SU-DHL-6 (cell line): ENCODE measurements at regions not wholly inside any gene's neighbourhood (a gene's known extent, or its start where the extent isn't known, plus 50 kb on each side); places are given as distances from the start of the nearest gene placed in this dataset.

Experiments used
- H2AFZ ChIP-seq: fragments of 200-600 bp; sonication (generic); 2 replicates; pipeline ENCODE4 v1.6.1; 2014; ENCODE audit warnings: low read depth, mild to moderate bottlenecking, moderate library complexity, mixed read lengths, antibody characterized with exemption, low read length; ENCODE audit not compliant: severe bottlenecking
- H3F3A ChIP-seq: fragments of 200-600 bp; shearing (Covaris generic); 2 replicates; pipeline ENCODE4 v1.6.0; 2016; ENCODE audit warnings: antibody characterized with exemption, mild to moderate bottlenecking; ENCODE audit not compliant: insufficient read depth
- H3K27ac ChIP-seq: fragments of 200-600 bp; sonication (generic); 2 replicates; pipeline ENCODE4 v1.5.1; 2016; ENCODE audit warnings: low read depth, mild to moderate bottlenecking, low read length, moderate library complexity, mixed read lengths
- H3K27me3 ChIP-seq: fragments of 200-600 bp; sonication (generic), shearing (Covaris generic); 2 replicates; pipeline ENCODE4 v1.6.0; 2014; ENCODE audit warnings: mild to moderate bottlenecking, low read length
- H3K36me3 ChIP-seq: fragments of 200-600 bp; sonication (generic); 2 replicates; pipeline ENCODE4 v1.6.1; 2014; ENCODE audit warnings: mild to moderate bottlenecking, low read length, mixed read lengths
- H3K4me2 ChIP-seq: fragments of 300-600, 200-600 bp; shearing (Covaris generic), sonication (generic); 2 replicates; pipeline ENCODE4 v1.6.0; 2014; ENCODE audit warnings: low read length, low read depth, mild to moderate bottlenecking; ENCODE audit not compliant: poor library complexity, severe bottlenecking
- H3K4me3 ChIP-seq: fragments of 200-600 bp; sonication (generic); 2 replicates; pipeline ENCODE4 v1.5.1; 2014; ENCODE audit warnings: antibody characterized with exemption, low read length, mild to moderate bottlenecking, mixed read lengths; ENCODE audit not compliant: insufficient read depth, poor library complexity, severe bottlenecking
- H3K79me2 ChIP-seq: fragments of 200-600 bp; sonication (generic); 2 replicates; pipeline ENCODE4 v1.6.1; 2014; ENCODE audit warnings: mild to moderate bottlenecking, low read length, moderate library complexity; ENCODE audit not compliant: insufficient read depth
- H3K9ac ChIP-seq: fragments of 200-600 bp; sonication (generic); 2 replicates; pipeline ENCODE4 v1.7.0; 2014; ENCODE audit warnings: mild to moderate bottlenecking, low read length
- H3K9me2 ChIP-seq: fragments of 200-600 bp; sonication (generic); replicated peaks from 2 replicates; pipeline ENCODE4 v1.6.1; 2014; ENCODE audit warnings: low read length; ENCODE audit not compliant: insufficient read depth
- H3K9me3 ChIP-seq: fragments of 200-600 bp; sonication (generic); 2 replicates; pipeline ENCODE4 v1.6.1; 2014; ENCODE audit warnings: low read length, mixed read lengths; ENCODE audit not compliant: insufficient read depth
- H4K20me1 ChIP-seq: fragments of 200-600 bp; sonication (generic); 2 replicates; pipeline ENCODE4 v1.6.1; 2014; ENCODE audit warnings: low read depth, mild to moderate bottlenecking, antibody characterized with exemption, low read length, moderate library complexity, mixed read lengths
- EZH2phosphoT487 ChIP-seq: fragments of 200-600 bp; sonication (generic), shearing (Covaris generic); conservative IDR thresholded peaks from 2 replicates; pipeline ENCODE4 v1.6.1; 2018; ENCODE audit warnings: mild to moderate bottlenecking, antibody characterized with exemption, low read length, moderate library complexity, mixed read lengths
- TF ChIP-seq, protein P1 (sequence below): fragments of 200-600 bp; sonication (generic); IDR thresholded peaks from one replicate; pipeline ENCODE4 v1.5.1; 2017; ENCODE audit warnings: antibody characterized with exemption, mild to moderate bottlenecking, low read length, moderate library complexity; ENCODE audit not compliant: insufficient read depth, poor library complexity, severe bottlenecking

DNA sequence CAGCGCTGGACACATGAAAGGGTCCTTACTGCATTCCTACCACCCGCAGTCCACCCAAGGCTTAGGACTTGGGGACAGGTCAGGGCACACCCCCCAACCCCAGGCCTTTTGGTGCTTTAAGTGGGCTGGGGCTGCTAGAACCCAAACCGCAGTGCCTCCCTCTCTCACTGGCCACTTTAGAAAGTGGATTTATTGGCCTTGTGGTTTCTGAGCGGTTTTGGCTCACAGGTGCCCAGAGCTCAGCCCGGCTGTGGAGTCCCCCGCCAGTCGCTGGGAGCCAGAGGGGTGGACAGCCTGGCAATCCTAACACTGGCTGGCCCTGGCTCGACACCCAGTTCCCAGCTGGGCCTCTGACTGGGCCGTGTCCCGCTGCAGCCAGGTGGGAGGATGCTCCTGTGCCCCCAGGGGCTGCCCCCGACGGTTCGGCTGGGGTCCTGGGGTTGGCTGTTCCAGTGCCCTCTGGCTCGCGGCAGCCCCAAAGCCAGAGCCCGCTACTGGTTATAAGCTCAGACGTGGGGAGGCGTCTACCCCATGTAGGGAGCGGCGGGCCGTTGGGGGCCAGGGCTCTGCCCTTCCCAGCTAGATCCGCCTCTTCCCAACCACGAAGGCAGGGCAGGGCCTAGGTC, 65.2 kb upstream of the RNU6ATAC start:
- no peak overlapping the region for H3K4me3 ChIP-seq
- H3K9me3 ChIP-seq, result no peaks in the 10 kb centered on the region
- H3F3A ChIP-seq, result no peaks in the 10 kb centered on the region
- no peak overlapping the region for H3K4me2 ChIP-seq
- no peaks in the 10 kb centered on the region for H3K9me2 ChIP-seq
- no peak overlapping the region for H3K9ac ChIP-seq
- H3K27me3 ChIP-seq, result no peaks in the 10 kb centered on the region
- H3K36me3 ChIP-seq, result no peaks in the 10 kb centered on the region
- no peak for TF ChIP-seq EZH2phosphoT487
- TF ChIP-seq, protein P1, sequence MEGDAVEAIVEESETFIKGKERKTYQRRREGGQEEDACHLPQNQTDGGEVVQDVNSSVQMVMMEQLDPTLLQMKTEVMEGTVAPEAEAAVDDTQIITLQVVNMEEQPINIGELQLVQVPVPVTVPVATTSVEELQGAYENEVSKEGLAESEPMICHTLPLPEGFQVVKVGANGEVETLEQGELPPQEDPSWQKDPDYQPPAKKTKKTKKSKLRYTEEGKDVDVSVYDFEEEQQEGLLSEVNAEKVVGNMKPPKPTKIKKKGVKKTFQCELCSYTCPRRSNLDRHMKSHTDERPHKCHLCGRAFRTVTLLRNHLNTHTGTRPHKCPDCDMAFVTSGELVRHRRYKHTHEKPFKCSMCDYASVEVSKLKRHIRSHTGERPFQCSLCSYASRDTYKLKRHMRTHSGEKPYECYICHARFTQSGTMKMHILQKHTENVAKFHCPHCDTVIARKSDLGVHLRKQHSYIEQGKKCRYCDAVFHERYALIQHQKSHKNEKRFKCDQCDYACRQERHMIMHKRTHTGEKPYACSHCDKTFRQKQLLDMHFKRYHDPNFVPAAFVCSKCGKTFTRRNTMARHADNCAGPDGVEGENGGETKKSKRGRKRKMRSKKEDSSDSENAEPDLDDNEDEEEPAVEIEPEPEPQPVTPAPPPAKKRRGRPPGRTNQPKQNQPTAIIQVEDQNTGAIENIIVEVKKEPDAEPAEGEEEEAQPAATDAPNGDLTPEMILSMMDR, result no peak
- H2AFZ ChIP-seq, result no peak overlapping the region
- no peak overlapping the region for H3K27ac ChIP-seq
- H3K79me2 ChIP-seq, result no peaks in the 10 kb centered on the region
- H4K20me1 ChIP-seq, result no peaks in the 10 kb centered on the region

DNA sequence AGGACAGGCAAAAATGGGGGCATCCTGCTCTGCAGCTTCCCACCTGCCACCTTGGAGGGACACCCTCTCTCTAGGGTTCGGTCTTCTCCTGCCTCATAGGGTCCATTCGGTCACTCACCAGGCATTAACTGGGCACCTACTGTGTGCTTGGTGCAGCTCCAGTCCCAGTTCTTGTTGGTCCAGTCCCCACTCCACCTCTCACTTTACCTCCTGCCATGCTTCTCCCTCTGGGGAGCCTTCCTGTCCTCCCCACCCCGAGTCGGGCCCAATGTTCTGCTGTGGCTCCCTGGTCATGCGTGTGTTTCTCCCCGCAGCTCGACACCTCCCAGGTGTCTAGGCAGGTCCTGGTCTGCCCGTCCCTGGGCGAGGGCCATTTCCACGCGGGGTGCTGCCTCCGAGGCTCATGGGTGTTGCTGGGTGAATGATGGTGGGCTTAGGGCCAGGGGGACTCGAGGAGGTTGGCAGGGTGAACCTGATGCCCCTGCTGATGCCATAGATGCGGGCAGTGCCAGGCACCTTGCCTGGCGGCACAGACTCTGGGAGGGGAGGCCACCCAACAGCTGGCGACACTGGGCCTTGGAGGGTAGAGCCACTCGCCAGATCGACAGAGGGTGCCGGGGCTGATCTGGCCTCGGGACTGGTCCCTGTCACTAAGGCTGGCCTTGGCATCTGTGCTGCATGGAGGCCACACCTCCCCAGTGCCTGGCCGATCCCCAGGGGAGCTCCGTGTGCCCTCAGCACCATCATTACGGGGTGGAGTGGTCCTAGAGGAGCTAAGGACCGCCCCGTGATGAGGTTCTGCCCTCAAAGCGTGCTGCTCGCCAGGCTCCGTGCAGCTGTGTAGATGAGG, 66.0 kb upstream of the RNU6ATAC start:
- Histone ChIP-seq H4K20me1 (no peaks in the 10 kb centered on the region), H3K27me3 (no peaks in the 10 kb centered on the region), H3K9ac (no peak overlapping the region), H3K79me2 (no peaks in the 10 kb centered on the region), H3K9me2 (no peaks in the 10 kb centered on the region), H3K27ac (no peak overlapping the region), H2AFZ (no peak overlapping the region), H3K36me3 (no peaks in the 10 kb centered on the region), H3K9me3 (no peaks in the 10 kb centered on the region), H3F3A (no peaks in the 10 kb centered on the region), H3K4me2 (no peak overlapping the region), H3K4me3 (no peak overlapping the region)
- TF ChIP-seq EZH2phosphoT487, result no peak
- TF ChIP-seq, protein P1, result no peak

DNA sequence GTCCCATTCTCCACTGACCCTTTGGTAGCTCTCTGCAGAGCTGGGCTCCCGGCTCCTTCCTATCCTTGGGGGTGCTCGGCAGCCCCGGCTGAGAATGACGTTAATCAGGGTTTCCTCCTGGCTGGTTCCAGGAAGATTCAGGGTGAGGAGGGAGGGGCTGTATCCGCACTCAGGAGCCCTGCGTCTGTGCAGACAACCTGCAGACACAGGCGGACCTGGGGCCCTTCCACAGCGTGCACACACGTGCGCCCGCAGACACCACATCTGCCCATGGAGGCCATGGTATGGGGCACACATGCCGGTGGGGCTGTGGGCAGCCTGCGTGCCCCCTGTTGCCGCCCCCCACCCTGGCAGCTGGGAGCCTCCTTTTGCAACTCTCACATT, 66.6 kb upstream of the RNU6ATAC start:
- TF ChIP-seq EZH2phosphoT487, result no peak
- TF ChIP-seq, protein P1, result no peak
- H3K27ac ChIP-seq, result no peak overlapping the region
- no peaks in the 10 kb centered on the region for H3K27me3 ChIP-seq

More for the DNA sequence above, 66.6 kb upstream of the RNU6ATAC start:
- Histone ChIP-seq H3K4me2 (no peak overlapping the region), H3K9ac (no peak overlapping the region), H3K36me3 (no peaks in the 10 kb centered on the region), H3K9me3 (no peaks in the 10 kb centered on the region), H4K20me1 (no peaks in the 10 kb centered on the region), H2AFZ (no peak overlapping the region), H3K79me2 (no peaks in the 10 kb centered on the region), H3K4me3 (no peak overlapping the region), H3F3A (no peaks in the 10 kb centered on the region), H3K9me2 (no peaks in the 10 kb centered on the region)
